GM12865 (cell line): ENCODE measurements at regions not wholly inside any gene's neighbourhood (a gene's known extent, or its start where the extent isn't known, plus 50 kb on each side); places are given as distances from the start of the nearest gene placed in this dataset.
"Not testable (repeated sequence)": the region's sequence is repeated elsewhere in the genome, so short reads cannot be mapped to it uniquely, and the experiment has no call there.

Source experiments
- DNase-seq: peaks from one replicate; pipeline ENCODE4 v3.0.0; 2010; ENCODE audit warnings: low read depth
- H3K4me3 ChIP-seq: 2 replicates; pipeline ENCODE4 v1.5.1; 2011; ENCODE audit warnings: mild to moderate bottlenecking, low read depth, low read length, control low read depth
- TF ChIP-seq, protein P1 (sequence below): IDR thresholded peaks from 2 replicates; pipeline ENCODE4 v1.5.1; 2011; ENCODE audit warnings: low read length, control low read depth, low read depth, inconsistent platforms; ENCODE audit not compliant: insufficient read depth; ENCODE audit errors: missing control alignments

DNA sequence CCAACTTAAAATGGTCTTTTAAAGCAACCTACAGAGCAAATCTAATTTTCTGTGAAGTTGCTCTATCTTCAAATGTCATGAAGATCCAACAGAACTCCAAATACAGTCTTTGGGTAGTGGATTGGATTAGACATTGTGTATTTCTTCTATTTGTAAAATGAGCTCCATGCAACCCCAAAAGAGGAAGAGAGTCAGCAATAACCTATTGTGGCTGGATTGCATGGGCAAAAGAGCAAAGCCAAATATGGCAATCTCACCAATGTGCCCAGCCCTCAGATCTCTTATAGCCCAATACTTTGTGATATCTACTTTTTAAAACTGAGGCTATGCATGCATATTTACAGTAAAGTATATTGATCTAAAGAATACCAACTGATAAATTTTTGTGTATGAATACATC lies 146.3 kb downstream of the TXNL1 start:
- H3K4me3 ChIP-seq, result no peak overlapping the region
- DNase-seq, result no peak
- TF ChIP-seq, protein P1, sequence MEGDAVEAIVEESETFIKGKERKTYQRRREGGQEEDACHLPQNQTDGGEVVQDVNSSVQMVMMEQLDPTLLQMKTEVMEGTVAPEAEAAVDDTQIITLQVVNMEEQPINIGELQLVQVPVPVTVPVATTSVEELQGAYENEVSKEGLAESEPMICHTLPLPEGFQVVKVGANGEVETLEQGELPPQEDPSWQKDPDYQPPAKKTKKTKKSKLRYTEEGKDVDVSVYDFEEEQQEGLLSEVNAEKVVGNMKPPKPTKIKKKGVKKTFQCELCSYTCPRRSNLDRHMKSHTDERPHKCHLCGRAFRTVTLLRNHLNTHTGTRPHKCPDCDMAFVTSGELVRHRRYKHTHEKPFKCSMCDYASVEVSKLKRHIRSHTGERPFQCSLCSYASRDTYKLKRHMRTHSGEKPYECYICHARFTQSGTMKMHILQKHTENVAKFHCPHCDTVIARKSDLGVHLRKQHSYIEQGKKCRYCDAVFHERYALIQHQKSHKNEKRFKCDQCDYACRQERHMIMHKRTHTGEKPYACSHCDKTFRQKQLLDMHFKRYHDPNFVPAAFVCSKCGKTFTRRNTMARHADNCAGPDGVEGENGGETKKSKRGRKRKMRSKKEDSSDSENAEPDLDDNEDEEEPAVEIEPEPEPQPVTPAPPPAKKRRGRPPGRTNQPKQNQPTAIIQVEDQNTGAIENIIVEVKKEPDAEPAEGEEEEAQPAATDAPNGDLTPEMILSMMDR, result no peak

GRCh38 chr18:56490942-56491341 lies 147.4 kb downstream of the TXNL1 start:
- TF ChIP-seq, protein P1, result no peak

GRCh38 chr18:56489893-56490292 lies 148.5 kb downstream of the TXNL1 start:
- no peak overlapping the region for H3K4me3 ChIP-seq
- TF ChIP-seq, protein P1, result no peak
- DNase-seq, result no peak

More at GRCh38 chr18:56490942-56491341, 147.4 kb downstream of the TXNL1 start:
- DNase-seq, result no peak
- no peak overlapping the region for H3K4me3 ChIP-seq

DNA sequence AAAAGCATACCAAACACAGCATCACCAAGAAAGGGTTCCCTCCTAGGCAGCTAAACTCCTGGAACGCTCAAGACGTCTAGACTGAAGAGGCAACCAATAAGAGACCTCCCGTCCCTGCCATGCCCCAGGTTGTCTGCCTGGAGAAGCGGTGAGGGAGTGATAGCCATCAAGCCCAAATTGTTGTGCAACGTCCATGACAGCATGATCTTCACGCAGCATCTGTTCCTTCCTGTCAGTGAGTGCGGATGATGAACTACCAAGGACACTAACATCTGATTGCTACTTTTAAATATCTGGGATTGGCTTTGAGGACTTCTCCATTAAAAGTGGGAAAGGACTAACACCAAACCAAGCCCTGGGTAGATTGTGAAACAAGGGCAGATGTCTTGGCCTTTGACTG lies 149.7 kb downstream of the TXNL1 start:
- no peak overlapping the region for H3K4me3 ChIP-seq
- TF ChIP-seq, protein P1, result no peak
- no peak for DNase-seq

- DNase-seq, result no peak
- TF ChIP-seq, protein P1, result no peak
- no peak overlapping the region for H3K4me3 ChIP-seq
Observed at GRCh38 chr18:56487801-56488200, 150.6 kb downstream of the TXNL1 start.

GRCh38 chr18:56483386-56483785 lies 155.0 kb downstream of the TXNL1 start:
- no peak for DNase-seq
- no peak overlapping the region for H3K4me3 ChIP-seq
- TF ChIP-seq, protein P1, result no peak

GRCh38 chr18:56482813-56483212 lies 155.6 kb downstream of the TXNL1 start:
- not testable (repeated sequence) for H3K4me3 ChIP-seq, DNase-seq

DNA sequence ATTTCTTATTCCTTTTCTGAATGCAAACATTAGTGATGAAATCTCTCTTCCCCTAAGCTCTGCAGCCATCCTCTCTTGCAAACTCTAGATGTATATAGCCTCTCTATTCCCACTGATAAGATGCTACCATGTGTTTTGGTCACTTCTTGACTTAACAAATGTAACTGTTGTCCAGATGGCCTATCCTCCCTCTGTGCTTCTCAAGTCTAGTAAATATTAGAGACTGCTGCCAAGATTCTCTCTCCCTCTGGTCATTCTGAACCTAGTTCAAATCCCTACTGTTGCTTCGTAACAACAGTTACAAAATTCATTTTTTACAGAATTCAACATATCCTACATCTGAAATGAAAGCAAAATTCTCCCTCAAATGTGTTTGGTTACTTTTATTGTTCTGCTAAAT lies 156.6 kb downstream of the TXNL1 start:
- DNase-seq, result no peak
- TF ChIP-seq, protein P1, result no peak
- no peak overlapping the region for H3K4me3 ChIP-seq
